KG1 (cell line): ENCODE measurements at regions not wholly inside any gene's neighbourhood (a gene's known extent, or its start where the extent isn't known, plus 50 kb on each side); places are given as distances from the start of the nearest gene placed in this dataset.

Experiments
- DNase-seq: peaks from one replicate; lab custom pipeline; 2025; lab: John Stamatoyannopoulos, UW

DNA sequence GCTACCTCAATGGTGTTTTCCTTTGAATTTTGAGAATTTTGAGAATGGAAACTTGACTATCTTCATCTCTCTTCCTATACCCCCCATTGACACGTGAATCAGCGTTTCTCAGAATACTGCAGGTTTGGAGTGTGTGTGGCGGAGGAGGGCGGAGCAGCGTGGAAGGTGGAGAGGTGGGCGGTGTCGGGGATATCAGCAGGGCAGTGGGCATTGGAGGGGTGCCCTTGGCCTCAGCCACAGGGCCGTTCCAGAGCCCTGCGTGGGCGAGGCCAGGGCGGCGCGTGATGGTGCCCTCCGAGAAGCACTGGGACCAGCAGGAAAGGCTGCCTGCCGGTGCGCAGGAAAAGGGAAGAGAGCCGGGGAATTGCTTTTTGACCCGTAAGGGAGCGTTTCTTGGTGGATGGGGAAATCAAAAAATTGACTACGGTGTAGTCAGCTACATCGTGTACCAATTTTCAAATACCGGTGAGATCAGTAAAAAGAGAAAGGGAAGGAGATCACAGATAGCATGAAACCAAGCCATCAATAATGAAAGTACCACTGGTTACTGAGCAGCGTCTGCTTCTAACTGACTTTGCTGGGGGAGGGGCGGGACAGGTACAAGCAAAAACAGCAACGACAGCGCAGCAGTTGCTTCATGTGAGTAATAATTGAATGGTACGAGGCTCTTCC lies 82.7 kb upstream of the DUSP22 start:
- DNase-seq: no peak

DNA sequence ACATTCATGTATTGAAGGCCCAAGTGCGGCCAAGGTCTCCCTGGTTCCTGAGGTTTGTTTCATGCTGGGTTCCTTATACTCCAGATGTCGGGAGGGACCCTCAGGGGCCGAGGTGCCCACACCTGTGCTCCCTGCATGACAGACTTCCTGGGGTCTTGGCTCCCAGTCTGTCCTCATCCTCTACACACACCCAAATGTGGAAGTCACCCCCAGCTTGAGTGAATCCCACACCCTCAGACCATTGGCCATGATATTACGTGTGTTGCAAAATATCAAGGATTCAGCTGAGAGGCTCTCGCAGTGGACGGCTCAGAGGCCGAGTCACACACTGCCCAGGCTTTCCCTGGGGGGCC lies 82.2 kb upstream of the DUSP22 start:
- no peak for DNase-seq

DNA sequence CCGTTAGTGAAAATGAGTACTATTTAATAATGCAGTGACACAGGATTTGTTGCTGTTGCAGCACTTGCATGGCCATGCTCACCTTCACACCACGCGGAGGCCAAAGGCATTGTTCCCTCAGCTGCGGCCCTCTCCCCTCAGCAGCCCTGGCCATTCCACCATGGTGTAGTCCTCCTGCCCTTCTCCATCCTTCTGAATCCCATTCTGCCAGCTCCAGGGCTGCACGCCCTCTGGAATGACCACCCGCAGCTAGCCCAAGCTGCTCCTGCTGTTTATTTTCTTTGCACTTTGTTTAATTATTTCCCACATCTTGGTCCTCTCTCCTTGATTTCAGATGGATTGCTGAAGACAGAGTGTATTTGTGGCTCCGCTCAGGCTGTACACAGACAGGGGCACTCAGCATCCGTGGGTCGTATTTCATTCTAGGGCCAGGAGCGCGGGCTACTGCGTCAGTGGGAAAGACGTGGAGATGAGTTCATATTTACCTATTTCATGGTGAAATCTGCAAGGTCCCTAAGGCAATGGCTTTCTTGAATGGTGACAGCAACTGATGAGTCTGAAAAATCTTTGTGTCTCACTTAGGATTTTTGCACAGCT lies 81.4 kb upstream of the DUSP22 start:
- DNase-seq: no peak

DNA sequence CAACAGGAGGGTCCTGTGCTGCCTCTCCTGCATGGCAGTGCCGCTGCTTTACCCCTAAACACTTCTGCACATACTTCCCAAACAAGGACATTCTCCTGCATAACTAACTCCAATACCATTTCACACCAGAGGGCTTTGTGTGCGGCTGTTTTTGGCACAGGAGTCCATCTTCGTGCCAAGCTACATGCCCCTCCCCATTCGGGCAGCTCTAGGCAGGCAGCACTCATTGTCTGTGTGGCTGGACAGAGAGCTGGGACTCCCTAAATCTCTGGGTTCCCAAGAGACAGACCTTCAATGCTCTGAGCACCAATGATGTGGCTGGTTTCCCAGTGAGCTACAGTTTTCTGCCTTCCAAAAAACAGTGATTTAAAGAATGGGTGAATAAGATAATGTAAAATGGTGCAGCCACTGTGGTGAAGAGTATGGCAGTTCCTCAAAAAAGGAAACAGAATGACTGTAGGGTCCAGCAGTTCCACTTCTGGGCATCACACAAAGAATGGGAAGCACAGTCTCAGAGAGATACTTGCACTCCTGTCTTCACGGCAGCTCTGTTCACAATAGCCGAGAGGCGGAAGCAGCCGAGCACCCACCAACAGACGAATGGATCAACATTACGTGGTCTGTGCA lies 80.3 kb upstream of the DUSP22 start:
- no peak for DNase-seq

DNA sequence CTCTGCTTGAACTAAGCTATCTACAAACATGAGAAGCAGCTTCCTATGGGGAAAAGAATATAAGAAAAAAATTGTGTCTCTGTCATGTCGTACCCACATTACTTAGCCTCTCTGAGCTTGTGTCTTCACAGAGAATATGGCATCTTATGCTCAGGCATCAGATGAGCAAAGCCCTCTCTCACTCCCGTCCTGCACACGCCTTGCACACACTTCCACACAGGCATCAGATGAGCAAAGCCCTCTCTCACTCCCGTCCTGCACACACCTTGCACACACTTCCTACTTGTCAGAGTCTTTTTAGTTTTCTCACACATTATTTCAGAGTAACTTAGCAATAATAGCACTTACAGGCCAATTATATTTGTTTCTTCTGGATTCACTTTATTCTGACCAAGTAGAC lies 79.0 kb upstream of the DUSP22 start:
- DNase-seq: no peak

DNA sequence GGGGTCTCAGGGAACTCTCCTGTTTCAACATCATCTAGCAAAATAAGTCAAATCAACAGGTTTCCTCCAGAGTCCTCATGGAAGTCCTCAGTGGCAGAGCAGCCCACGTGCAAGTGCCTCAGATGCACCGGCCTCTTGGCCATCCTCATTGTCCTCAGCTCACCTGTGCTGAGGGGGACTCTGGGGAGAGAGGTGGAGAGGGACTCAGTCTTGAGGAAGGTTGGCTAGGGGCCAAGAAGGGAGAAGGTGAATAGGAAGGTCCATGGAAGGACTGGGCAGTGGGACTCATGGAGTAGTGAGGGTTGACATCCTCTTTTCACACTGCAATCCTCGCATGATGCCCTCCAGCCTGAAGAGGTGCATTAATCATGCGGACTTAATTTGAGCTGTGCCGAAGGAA lies 77.9 kb upstream of the DUSP22 start:
- DNase-seq: no peak

DNA sequence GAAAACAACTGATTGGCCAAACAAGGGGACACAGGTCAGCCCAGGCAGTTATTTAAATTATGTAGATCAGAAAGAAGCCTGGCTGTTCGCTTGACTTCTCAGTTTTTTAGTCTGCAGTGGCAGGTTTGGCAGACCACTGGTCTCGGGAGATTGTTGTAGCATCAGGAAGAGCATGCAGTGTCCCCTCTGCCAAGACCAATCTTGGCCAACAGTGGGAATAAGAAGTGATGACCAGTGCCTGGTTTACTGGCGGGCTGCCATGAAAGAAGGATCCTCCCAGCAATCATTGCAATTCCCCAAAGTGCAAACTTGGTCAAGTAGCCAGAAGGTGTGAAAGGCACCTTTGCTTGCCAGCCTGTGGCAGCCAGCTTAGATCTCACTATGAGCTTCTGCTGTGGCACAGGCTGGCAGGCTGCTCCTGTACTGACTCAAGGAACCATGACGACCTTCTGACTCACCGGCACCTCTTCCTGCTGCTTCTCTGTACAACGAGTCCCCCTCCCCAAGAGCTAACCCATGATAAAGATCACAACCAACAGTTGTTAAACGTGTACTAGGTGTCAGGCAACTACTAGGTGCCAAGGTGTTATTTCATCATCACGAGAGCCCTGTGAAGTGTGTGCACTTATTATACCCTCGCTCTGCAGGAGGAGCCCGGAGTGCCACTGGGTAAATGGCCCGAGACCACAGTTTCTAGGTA lies 76.8 kb upstream of the DUSP22 start:
- DNase-seq: no peak

DNA sequence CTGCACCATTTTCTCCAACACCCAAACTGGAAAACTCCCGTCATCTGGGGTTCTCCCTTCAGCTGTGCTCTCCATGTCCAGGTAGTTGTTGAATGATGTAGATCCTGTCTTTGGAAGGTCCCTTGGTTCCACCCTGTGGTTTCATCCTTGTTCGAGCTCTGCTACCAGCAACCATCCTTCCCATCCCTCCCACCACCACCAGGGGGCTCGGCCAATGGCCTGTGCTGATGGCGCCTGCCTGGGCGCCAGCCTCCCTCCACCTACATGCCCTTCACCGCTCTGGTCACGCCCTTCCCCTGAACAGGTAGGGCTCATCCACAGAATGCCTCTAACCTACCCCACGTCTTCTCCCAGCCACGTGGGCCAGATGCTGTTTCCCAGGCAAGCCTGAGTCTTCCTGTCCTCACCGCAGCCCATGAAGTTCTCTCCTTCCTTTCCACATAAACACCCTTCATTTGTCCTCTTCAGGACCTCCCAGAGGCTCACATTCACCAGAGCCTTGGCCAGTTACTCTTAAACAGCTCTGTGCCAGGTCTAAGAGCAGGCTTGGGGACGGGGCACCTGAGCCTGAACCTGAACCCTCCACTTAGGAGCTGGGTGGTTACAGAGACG lies 75.1 kb upstream of the DUSP22 start:
- no peak for DNase-seq

DNA sequence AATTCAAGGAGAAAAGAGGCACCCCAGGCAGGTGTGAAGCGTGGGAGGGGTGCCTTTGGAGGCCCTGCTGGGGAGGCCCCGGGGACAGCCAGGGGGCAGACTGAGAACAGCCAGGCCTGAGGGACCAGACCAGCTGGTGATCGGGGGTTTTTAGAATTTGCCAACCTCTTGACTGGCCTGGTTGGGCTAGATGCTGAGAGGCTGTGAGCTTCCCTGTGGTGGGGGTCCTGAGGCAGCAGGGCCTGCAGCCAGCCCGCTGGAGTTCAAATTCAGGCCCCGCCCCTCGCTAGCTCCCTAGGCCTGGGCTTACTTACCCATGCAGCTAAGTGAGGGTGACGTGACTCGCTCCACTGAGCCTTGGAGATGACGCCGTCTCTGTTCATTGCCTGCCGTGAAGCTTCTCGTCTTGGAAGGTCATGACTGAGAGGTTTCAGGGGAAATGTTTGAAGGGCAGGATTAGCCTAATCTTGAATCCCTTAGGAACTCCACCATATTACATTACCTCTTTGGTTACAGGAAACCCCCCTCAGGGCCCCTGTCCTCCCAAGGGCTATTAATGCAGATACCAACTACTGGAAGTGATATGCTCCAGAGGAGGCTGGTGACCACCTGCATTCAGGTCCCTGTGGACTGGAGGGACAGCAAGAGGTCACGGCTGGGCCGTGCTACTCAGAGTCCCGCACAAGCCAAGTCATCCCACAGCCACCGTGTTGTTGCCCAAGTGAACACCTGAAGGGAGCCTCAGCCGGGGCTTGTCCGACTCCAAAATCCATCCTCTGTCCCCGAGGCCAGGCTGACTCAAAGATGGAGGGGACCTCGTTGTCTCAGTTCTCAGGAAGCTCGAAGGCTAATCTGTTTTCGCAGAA lies 73.9 kb upstream of the DUSP22 start:
- DNase-seq: no peak

DNA sequence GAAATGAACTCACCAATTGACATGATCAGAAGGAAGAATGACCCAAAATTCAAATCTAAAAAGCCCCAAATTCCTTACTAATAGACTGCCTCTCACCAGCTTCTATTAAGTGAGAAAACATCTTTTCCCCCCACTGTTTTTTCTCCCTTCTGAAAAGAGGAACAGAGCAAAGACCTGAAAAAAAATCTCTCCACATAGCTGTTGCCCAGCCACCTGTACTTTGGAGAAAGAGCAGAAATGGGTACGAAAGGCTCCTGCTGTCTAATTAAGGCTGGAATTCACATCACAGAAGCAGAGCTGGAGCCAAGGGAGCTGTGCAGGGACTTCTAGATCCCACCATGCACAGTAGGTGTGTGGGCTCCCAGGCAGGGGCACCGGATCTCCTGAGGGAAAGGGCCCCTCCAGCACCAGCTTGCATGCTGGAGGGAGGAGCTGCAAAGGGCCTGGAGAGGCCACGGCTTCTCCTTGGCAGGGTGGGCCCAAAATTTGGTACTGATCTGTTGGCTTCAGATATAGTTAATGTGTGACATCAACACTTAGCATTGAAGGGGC lies 73.2 kb upstream of the DUSP22 start:
- peak; percentile 13 for DNase-seq

DNA sequence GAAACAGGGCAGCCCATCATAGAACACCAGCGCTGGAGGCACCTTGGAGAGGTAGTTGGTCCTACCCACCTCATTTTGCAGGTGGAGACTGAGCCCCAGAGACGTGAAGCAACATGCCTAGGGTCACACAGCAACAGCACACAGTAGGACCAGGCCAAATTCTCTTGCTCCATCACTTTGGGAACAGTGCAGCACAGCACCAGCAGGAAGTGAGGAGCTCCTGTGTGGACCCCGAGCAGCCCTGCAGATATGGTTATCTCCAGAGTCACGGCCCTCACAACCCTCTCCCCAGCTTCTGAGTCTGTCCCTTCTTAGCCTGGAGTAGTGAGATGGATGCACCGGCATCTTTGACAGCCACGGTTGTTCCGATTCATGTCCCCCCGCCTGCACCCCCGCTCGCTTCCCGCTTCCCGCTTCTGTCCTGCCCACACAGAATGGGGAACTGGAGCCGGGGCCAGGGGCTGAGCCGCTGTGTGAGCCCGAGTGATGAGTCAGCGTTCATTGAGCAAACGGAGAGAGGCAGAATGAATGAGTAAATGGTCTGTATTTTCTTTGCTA lies 72.6 kb upstream of the DUSP22 start:
- peak; percentile 11 for DNase-seq

DNA sequence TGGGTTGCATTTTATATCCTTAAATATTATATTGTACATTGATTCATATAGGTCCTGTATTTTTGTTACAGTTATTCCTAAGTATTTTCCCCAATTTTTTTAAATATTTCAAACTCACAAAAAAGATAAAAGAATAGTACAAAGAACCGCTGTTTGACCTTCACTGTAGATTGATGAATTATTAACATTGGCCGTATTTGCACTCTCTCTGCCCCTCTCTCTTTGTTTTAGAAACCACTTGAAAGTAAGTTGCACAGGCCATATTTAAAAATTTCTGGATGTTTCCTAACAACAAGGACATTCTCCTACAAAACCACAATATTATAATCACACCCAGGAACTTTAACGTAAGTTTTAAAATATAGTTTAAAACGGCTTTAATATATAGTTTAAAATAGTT lies 72.0 kb upstream of the DUSP22 start:
- DNase-seq: no peak

DNA sequence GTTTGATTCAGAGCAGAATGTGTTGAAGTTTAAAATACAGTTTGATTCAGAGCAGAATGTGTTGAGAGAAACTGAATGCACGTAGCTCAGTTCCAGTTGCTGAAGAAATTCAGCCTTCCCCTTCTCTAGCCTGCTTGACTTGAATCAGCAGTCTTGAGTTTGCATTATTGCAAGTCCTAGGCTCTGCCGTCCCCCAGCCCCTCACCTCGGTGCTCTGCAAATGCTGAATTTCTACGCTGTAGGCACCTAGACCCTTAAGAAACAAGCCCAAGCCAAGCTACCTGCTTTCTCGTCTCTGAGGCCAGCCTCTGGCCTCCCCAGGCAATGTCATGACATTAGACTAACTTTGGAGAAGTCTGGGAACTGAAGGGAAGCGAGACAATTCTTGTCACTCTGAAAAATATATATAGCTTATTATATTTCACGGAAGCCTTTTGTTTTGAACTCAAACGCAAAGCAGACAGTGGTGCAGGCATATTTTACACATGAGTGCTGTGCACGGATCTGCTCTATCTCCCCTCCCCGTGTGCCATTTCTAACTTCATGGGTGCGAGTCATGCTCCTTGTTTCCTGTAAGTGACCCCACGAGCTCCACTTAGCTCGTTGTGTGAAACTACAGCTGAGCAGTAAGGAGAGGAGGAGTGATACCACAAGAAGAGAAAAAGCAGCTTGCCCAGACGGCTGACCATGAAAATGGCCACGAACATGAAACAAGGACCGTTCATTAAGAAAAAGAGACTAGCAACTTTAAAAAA lies 71.4 kb upstream of the DUSP22 start:
- DNase-seq: no peak

DNA sequence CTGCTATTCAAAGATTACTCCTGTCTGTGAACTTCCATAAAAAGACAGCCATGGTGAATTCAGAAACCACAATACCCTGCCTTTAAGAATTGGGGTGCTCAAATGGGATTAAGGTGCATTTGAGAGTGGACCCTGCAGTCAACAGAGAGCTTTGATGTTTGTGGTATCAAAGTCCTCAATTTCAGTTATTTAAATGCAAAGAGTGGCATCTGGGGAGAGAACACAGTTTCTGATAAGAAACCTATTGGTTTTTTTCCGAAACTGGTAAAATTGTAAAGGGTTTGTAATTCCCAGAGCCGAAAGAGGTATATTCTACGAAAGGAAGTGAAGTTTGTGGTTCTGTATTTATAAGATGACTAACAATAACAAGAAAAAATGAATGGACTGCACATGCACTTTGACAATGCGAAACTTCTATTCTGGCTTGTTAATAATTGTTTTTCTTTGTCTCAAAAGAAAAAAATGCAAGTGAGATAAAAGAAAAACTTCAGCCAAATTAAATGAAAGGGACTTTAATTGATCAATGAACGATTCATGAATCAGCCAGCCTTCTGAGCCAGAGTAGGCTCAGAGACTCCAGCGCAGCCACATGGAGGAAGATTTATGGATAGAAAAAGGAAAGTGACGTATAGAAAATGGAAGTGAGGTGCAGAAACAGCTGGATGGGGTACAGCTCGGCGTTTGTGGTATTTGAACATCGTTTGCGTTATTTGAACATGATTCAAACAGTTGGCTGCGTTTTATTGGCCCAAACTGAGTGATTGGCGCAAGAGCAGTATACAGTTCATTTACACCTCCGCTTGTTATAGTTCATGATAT lies 70.5 kb upstream of the DUSP22 start:
- DNase-seq: no peak

DNA sequence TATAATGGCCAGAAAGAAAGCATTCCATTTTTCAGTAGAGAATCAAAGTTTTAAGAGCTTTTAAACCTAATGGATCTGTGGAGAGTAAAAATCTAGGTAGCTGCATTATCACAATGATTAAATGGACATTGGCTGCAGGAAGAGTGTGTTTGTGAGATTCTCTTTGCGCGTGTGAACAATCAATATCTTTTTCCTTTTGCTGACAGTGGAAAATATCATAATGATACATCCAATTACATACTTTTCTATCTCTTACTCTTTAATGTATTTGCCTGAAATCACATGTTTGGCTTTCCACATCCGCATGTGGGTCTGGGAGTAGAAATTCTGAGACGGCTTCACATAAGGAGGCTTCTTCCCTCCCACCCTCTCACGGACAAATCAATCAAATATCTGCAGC lies 69.8 kb upstream of the DUSP22 start:
- no peak for DNase-seq

DNA sequence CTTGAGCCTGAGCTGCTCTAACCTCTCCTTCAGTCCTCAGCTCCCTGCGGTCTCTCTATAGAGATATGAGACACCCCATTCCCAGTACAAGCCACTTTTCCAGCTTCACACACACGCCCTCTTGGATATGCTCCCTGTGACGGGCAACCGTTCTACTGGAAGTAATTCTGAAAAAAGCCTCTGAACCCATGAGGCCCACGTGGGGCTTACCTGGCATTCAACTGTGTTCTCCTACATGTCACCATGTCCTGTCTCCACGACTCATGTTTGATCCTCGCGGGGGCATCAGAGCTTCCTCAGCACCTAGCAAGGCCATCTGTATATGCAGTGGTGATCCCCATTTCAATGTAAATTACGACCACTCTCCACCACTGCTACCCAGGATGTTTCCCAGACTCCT lies 69.2 kb upstream of the DUSP22 start:
- no peak for DNase-seq

DNA sequence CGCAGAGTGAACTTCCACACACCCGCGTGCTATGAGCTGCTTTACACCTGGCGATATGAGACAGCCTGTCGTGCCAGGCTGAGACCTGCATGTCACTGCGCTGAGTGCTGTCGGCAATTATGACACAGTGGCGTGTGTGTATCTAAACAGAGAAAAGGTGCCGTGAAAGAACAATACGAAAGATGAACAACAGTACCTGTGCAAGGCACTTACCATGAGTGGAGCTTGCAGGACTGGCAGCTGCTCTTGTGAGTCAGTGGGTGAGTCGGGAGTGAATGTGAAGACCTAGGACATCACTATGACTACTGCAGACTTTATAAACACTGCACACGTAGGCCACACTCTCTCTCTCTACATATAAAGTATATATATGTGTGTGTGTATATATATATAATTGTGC lies 68.5 kb upstream of the DUSP22 start:
- no peak for DNase-seq

DNA sequence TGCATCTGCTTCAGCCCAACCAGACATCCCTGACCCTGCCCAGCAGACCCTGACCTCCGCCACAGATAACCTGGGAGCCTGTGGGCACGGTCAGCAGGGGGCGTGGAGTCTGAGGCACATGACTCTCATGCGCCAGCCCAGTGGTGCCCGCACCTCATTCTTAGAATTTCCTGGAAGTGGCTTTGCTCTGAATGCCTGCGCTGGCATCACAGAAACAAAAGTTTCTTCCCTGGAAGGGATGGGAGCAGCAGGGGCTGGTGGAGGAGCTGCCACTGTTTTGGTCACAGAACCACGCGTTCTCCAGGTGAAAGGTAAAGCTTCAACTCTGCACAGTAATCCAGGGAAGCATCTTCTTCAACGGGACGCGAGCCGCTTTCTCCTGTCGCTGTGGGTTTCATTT lies 67.9 kb upstream of the DUSP22 start:
- DNase-seq: no peak

DNA sequence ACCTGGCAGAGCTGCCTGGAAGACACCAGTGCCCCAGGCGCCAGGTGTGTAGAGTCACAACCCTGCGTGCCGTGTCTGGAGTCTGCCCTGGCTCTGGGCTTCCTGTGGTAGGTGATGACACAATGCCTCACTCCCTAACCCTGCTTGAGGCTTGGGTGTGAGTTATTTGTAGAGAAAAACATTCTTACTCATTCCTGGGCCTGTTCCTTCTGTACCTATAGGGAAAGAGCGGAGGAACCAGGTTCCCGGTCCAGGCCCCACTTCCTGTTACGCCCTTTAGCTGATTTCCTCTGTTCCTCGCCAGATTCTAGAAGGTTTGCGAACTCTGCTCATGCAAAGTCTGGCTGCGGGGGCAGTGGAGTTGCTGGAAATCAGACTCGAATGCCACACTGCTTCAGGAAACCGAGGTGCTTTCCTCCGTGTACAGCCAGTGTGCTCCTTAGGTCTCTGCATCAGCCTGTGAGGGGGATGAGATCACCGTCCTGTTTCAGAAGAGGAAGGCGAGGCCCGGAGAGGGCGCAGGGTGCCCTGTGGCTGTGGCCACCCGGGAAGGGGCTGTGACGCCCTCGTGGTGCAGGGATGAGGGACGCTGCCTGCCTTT lies 67.1 kb upstream of the DUSP22 start:
- peak; percentile 22 for DNase-seq
